HG02623 (cell line): ENCODE measurements at regions not wholly inside any gene's neighbourhood (a gene's known extent, or its start where the extent isn't known, plus 50 kb on each side); places are given as distances from the start of the nearest gene placed in this dataset.
"Not testable (repeated sequence)": the region's sequence is repeated elsewhere in the genome, so short reads cannot be mapped to it uniquely, and the experiment has no call there.

Experiments
- ATAC-seq: cut with Tn5 transposase; IDR thresholded peaks from one replicate; pipeline ENCODE4 v1.9.1; 2021; ENCODE audit warnings: moderate library complexity; ENCODE audit not compliant: unreplicated experiment

DNA sequence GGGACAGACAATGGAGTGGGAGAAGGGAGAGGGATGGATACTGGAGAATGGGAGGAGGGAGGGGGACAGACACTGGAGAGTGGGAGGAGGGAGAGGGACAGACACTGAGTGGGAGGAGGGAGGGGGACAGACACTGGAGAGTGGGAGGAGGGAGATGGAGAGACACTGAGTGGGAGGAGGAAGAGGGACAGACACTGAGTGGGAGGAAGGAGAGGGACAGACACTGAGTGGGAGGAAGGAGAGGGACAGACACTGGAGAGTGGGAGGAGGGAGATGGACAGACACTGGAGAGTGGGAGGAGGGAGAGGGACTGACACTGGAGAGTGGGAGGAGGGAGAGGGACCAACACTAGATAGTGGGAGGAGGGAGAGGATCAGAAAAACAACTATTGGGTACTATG is 426.7 kb upstream of the PMFBP1 start:
- ATAC-seq = no peak

DNA sequence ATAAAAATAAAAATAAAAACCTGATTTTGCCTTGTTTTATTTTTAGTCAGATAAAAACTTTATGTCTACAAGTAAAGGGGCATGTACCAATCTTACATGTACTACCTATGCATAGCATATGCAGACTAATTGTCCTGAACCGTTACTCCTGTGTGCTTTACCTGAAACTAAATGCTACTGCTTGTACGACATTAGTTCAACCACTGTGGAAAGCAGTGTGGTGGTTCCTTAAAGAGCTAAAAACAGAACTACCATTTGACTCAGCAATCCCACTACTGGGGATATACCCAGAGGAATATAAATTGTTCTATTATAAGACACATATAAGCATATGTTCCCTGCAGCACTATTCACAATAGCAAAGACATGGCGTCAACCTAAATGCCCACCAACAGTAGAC is 426.0 kb upstream of the PMFBP1 start:
- no peak for ATAC-seq

- no peak for ATAC-seq
These were observed 424.4 kb upstream of the PMFBP1 start for GRCh38 chr16:72596373-72596772.

DNA sequence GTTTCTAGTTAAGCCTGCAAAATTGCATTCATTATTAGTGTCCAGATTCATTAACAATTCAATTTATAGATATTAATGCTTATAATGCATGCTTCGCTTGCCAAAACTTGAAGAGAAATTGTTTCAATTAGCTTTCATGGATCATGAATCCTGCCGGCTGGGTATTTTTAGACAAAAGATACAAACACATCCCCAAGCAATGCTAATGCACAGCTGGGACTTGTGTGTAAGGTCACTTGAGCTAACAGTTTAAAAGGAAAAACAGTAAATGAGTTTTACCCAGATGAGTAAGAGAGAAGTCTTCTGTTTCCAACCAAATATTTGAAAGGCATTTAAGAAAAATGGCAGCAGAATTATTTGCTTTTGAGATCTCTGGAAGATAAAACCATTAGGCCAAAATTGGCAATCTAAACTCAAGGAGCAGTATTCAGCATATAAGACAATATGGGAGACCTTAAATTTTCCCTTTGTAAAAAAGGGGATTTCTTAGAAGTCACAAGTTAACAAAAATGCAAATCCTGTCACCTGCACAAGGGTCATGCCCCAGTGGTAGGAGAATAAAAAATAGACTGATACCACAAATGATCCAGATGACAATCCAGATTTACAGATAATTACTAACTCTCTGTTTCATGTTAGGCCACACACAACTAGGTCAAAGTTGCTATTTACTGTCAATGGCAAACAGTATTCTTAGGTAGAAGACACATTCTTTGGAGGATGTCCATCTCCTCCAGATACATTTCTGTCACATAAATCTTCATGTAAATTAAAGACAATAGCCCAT is 418.4 kb upstream of the PMFBP1 start:
- ATAC-seq = peak; percentile 81

DNA sequence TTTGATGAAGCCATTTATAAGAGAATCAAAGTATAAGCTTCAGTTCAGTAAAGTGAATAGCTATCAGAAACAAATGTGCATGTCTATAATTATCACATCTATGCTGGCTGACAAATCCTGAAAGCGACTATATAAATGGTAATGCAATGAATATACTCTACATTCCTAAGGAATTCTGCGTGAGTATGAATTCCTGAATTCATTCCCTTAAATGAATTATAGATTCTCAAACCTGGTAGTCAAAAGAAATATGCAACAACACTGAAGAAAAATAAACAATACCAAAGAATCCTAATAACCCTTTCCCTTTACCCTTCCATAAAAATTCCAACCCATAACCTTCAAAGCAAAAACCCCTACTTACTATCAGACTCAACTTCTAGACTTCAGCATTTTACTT is 416.6 kb upstream of the PMFBP1 start:
- no peak for ATAC-seq

DNA sequence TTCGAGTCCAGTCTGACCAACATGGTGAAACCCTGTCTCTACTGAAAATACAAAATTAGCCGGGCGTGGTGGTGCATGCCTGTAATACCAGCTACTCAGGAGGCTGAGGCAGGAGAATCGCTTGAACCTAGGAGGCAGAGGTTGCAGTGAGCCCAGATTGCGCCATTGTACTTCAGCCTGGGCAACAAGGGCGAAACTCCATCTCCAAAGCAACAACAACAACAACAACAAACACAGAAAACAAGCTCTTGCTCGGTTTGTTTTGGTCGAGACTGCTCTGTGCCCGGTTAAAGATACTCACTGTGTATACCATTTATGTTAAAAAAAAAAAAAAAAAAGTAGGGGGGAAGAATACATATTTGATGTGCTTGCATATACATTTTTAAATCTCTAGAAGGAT is 406.1 kb upstream of the PMFBP1 start:
- not testable (repeated sequence) for ATAC-seq

DNA sequence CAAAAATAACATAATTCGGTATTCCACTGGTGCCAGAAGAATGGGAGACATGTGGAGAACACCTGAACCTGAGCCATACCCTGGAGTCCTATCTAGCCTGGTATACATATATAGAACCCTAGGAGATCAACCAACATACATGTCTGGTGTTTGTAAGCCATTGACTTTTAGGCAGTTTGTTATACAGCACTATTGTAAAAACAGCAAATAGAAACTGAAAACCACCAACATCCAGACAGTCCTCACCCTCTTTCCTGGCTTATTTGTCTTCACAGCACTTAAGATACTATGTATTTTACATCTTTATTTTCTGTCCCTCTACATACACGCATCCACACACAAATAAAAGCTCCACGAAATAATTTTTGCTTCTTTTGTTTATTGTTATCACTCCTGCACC is 404.2 kb upstream of the PMFBP1 start:
- no peak for ATAC-seq

GRCh38 chr16:72569677-72570076 is 397.7 kb upstream of the PMFBP1 start:
- ATAC-seq = no peak

DNA sequence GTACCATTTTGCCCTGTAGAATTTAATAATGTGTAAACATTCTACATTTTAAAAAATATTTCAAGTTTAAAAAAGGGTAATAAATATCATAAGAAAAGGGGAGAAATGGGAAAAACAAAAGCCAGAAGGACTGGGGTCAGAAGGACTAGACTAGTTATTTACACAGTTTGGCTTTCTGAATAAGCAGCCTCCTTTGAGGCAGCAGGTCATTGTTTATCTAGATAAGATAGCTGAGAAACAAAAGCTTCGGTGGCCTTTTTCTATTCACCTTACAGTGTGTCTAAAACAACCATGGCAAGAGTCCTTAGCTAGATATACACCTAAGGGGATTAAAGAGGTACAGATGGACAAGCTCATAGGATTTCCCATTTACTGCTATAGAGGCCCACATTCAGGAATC is 396.5 kb upstream of the PMFBP1 start:
- no peak for ATAC-seq

DNA sequence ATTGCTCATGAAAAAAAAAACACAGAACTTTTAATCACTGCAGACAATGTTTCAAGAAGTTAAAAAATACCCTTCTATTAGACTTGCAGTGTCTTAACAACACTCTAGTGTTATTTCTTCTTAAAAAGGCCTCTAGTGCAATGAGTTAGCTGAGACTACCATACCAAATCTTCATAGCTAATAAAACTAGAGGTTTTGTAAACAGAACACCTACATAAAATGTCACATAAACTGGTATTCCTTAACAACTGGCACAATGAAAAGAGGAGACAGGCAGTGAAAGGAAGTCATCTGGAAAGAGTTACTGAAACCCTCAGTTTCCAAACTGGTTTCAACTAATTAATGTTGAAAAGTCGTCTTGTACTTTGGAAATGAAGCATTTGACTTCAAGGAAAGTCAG is 394.2 kb upstream of the PMFBP1 start:
- ATAC-seq = no peak

- ATAC-seq = no peak
These were observed 393.2 kb upstream of the PMFBP1 start for GRCh38 chr16:72565106-72565505.

- ATAC-seq = no peak
These were observed 388.7 kb upstream of the PMFBP1 start for GRCh38 chr16:72560617-72561016.

DNA sequence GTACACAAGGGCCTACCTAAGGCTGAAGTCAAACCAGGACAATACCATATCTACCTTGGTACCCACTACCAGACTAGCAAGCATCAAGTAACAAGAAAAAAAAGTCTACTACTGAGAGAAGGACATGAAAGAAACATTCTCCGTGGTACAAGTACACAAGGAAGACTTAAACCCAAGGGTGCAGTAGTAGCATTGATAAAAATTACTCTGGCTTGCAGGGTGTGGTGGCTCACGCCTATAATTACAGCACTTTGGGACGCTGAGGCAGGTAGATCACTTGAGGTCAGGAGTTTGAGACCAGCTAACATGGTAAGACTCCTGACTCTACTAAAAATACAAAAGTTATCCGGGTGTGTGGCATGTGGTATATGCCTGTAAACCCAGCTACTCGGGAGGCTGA is 386.5 kb upstream of the PMFBP1 start:
- no peak for ATAC-seq

- ATAC-seq = no peak
These were observed 383.0 kb upstream of the PMFBP1 start for GRCh38 chr16:72554935-72555334.

- ATAC-seq = no peak
These were observed 380.7 kb upstream of the PMFBP1 start for GRCh38 chr16:72552654-72553053.

- no peak for ATAC-seq
These were observed 379.7 kb upstream of the PMFBP1 start for GRCh38 chr16:72551649-72552048.

DNA sequence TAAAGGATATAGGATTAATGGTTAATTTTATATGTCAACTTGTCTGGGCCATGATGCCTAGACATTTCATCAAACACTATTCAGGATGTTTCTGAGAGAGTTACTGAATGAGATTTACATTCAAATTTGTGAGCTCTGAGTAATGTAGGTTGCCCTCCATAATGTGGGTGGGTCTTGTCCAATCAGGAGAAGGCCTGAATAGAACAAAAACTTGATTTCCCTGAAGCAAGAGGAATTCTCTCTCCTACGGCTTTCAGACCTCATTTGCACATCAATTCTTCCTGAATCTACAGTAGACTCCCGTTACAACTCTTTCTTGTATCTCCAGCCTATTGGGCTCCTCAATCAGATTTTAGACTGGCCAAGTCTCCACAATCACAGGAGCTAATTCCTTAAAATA is 377.9 kb upstream of the PMFBP1 start:
- ATAC-seq = no peak

- no peak for ATAC-seq
These were observed 370.1 kb upstream of the PMFBP1 start for GRCh38 chr16:72542102-72542501.

- ATAC-seq = no peak
These were observed 365.7 kb upstream of the PMFBP1 start for GRCh38 chr16:72537664-72538063.

DNA sequence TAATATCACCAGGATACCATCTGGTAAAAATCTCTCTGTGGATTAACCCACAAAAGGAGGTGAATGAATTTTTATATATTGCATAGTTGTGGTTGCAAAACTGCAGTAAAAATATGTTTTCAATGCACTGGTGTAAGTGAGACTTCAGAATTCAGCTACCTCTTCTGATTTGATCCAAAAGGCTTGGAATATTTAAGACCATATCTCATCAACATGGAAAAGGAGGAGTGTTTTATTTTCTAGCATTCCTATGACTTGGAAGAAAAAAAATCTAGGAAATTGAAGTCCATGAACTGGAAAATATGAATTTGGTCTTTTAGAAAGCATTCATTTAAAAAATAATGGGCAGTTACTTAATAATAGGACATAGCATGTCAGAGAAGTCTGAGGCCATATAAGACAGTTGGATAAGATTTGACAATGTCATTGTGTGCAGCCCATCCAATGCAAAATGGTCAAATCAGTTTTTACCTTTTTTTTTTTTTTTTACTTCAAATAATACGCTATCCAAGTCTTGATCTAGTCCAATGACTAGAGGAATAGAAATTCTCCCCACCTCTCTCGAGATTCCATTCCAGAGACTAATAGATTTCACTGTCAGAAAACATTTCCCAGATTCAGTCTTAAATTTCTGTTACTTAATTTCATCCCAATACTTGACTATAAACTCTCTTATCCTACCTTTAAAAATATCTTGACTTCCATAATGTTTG is 364.9 kb upstream of the PMFBP1 start:
- no peak for ATAC-seq

GRCh38 chr16:72532906-72533410 is 361.0 kb upstream of the PMFBP1 start:
- no peak for ATAC-seq

DNA sequence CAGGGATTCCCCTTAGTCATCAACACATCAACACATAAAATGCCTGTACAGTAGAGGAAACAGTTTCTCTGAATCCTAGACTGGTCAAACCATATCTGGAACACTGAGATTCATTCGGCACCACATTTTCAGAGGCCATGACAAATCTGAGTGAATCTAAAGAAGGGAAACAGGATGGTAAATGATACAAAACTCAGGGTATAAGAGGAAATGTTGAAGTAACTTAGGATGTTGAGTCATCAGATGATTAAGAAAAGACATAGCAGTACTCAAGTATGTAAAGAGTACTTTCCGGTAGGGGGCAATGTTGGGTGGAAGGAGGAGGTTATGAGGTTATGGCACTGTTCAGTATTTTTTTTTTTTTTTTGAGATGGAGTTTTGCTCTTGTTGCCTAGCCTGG is 358.5 kb upstream of the PMFBP1 start:
- ATAC-seq = no peak
